ENCODE measurements at regions not wholly inside any gene's neighbourhood (a gene's known extent, or its start where the extent isn't known, plus 50 kb on each side); places are given as distances from the start of the nearest gene placed in this dataset.

DNA sequence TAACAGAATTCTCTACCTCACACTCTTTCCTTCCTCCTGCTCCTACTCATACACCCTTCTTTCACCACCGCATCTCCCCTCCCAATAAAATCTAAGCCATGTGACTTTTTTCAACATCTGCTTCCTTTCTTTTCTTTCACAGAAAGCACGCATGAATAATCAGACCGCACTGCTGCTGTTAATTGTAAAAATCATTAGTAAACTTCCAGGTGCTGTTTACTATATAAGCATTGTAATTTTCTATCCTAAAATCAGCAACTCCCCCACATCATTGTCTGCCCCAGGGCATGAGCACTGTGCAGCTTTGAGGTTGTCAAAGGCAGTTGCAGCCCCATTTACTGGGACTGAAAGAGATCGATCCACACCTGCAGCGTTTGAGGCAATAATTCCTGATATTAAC is 782.6 kb upstream of the ID2 start:
- TF ChIP-seq, protein P1, sequence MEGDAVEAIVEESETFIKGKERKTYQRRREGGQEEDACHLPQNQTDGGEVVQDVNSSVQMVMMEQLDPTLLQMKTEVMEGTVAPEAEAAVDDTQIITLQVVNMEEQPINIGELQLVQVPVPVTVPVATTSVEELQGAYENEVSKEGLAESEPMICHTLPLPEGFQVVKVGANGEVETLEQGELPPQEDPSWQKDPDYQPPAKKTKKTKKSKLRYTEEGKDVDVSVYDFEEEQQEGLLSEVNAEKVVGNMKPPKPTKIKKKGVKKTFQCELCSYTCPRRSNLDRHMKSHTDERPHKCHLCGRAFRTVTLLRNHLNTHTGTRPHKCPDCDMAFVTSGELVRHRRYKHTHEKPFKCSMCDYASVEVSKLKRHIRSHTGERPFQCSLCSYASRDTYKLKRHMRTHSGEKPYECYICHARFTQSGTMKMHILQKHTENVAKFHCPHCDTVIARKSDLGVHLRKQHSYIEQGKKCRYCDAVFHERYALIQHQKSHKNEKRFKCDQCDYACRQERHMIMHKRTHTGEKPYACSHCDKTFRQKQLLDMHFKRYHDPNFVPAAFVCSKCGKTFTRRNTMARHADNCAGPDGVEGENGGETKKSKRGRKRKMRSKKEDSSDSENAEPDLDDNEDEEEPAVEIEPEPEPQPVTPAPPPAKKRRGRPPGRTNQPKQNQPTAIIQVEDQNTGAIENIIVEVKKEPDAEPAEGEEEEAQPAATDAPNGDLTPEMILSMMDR (IDR thresholded peaks at IDR 0.05): no peak
- TF ChIP-seq EZH2phosphoT487 (IDR thresholded peaks at IDR 0.05): no peak
- no peak for TF ChIP-seq EZH2 (IDR thresholded peaks at IDR 0.05)
